Panc1 (cell line): ENCODE measurements at regions not wholly inside any gene's neighbourhood (a gene's known extent, or its start where the extent isn't known, plus 50 kb on each side); places are given as distances from the start of the nearest gene placed in this dataset.

Source experiments
- ATAC-seq: fragments of 200-7000 bp; cut with Tn5 transposase; 2 replicates; pipeline ENCODE4 v1.9.1; 2020; ENCODE audit warnings: mild to moderate bottlenecking, moderate library complexity
- BruUV-seq: library from RNA; stranded (reverse); fragments of 400-500 nt; replicated peaks from 2 replicates; lab custom pipeline; 2021; lab: Mats Ljungman, UMichigan
- CTCF ChIA-PET: fragments of 300-600 bp; sonication (Branson Sonifier 250); formaldehyde crosslinking; loops from one replicate; lab custom pipeline; 2022; ENCODE audit warnings: antibody characterized with exemption; lab: Charles Lee
- POLR2A ChIA-PET: fragments of 300-600 bp; sonication (Branson Sonifier 250); formaldehyde crosslinking; loops from one replicate; lab custom pipeline; 2022; ENCODE audit warnings: antibody characterized with exemption; lab: Charles Lee
- DNase-seq: peaks from one replicate; pipeline ENCODE4 v3.0.0-alpha.2; 2010; ENCODE audit warnings: low read depth, low spot score
- H3K27ac ChIP-seq: 2 replicates; pipeline ENCODE4 v1.5.1; 2011; ENCODE audit warnings: mild to moderate bottlenecking, low read length, inconsistent platforms
- H3K27me3 ChIP-seq: fragments of 200-500 bp; sonication (Bioruptor generic); 2 replicates; pipeline ENCODE4 v1.6.0; 2014; ENCODE audit warnings: low read length, inconsistent platforms; ENCODE audit not compliant: control insufficient read depth, insufficient read depth
- H3K36me3 ChIP-seq: fragments of 200-500 bp; sonication (Bioruptor generic); 2 replicates; pipeline ENCODE4 v1.5.1; 2014; ENCODE audit warnings: inconsistent platforms, mild to moderate bottlenecking, low read length, moderate library complexity; ENCODE audit not compliant: control insufficient read depth, insufficient read depth
- H3K4me1 ChIP-seq: 2 replicates; pipeline ENCODE4 v1.5.1; 2011; ENCODE audit warnings: inconsistent platforms, mild to moderate bottlenecking, low read length, moderate library complexity; ENCODE audit not compliant: control insufficient read depth, insufficient read depth
- H3K4me3 ChIP-seq, 2 experiments: 2 replicates each; pipeline ENCODE4 v1.5.1; 2011 to 2012; ENCODE audit warnings: low read depth in 2 of 2, low read length in 2 of 2, mild to moderate bottlenecking in 2 of 2, inconsistent platforms in 1 of 2, moderate library complexity in 1 of 2
- H3K9me3 ChIP-seq: fragments of 200-500 bp; sonication (Bioruptor generic); 2 replicates; pipeline ENCODE4 v1.5.1; 2014; ENCODE audit warnings: low read depth, mild to moderate bottlenecking, inconsistent platforms, low read length, moderate library complexity; ENCODE audit not compliant: control insufficient read depth, insufficient read depth
- POLR2AphosphoS5 ChIP-seq: IDR thresholded peaks from 2 replicates; pipeline ENCODE4 v1.6.1; 2012; ENCODE audit warnings: mild to moderate bottlenecking, low read depth, low read length, moderate library complexity
- SIN3A ChIP-seq: IDR thresholded peaks from 2 replicates; pipeline ENCODE4 v1.6.1; 2012; ENCODE audit warnings: low read depth, mild to moderate bottlenecking, low read length, moderate library complexity, borderline replicate concordance; ENCODE audit not compliant: insufficient read depth
- TCF7L2 ChIP-seq: IDR thresholded peaks from 2 replicates; pipeline ENCODE4 v1.6.1; 2011; ENCODE audit warnings: mild to moderate bottlenecking, low read depth, low read length, inconsistent platforms
- in situ Hi-C: cut with HindIII; loops from 2 replicates; pipeline ENCODE4 v1.10.0; 2016; ENCODE audit warnings: low sequenced_read_pairs, low pct_unique_long_range_greater_than_20kb
- intact Hi-C: fragments of 100-400 bp; cut with micrococcal nuclease; formaldehyde crosslinking; loops from one replicate; pipeline ENCODE4 v1.10.0; 2022; ENCODE audit not compliant: unreplicated experiment
- TF ChIP-seq, protein P1 (sequence below), 2 experiments: IDR thresholded peaks; 2 replicates each; pipeline ENCODE4 v1.6.1; 2011 to 2012; ENCODE audit warnings: low read depth in 2 of 2, control low read depth in 1 of 2, low read length in 1 of 2, mild to moderate bottlenecking in 1 of 2, moderate library complexity in 1 of 2; ENCODE audit not compliant: insufficient read depth in 1 of 2
- TF ChIP-seq, protein P2 (sequence below): fragments of 450-650 bp; IDR thresholded peaks from 2 replicates; pipeline ENCODE4 v1.5.1; 2017; ENCODE audit warnings: mild to moderate bottlenecking

DNA sequence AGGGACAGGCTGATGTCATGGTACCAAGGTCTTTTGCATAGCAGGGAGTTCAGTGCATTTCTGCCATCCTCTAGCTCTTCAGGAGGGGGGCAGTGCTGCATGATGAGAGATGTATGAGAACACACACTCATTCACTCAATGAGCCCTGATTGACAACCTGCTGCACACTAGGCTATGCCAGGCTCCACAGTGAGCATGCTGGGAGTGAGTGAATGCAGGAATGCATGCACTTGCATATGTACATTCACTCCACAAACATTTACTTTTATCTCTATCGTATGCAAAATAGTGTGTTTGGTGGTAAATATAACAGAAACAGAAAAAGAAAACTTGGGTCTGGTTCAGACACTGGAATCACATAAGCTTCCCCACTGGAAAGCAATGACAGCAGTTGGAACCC is 374.1 kb upstream of the C16orf82 start:
- POLR2A ChIA-PET: no interaction called here
- no peaks in the 10 kb centered on the region for H3K9me3 ChIP-seq
- TF ChIP-seq POLR2AphosphoS5 (no peak), SIN3A (no peak), TCF7L2 (no peak)
- TF ChIP-seq, protein P1, sequence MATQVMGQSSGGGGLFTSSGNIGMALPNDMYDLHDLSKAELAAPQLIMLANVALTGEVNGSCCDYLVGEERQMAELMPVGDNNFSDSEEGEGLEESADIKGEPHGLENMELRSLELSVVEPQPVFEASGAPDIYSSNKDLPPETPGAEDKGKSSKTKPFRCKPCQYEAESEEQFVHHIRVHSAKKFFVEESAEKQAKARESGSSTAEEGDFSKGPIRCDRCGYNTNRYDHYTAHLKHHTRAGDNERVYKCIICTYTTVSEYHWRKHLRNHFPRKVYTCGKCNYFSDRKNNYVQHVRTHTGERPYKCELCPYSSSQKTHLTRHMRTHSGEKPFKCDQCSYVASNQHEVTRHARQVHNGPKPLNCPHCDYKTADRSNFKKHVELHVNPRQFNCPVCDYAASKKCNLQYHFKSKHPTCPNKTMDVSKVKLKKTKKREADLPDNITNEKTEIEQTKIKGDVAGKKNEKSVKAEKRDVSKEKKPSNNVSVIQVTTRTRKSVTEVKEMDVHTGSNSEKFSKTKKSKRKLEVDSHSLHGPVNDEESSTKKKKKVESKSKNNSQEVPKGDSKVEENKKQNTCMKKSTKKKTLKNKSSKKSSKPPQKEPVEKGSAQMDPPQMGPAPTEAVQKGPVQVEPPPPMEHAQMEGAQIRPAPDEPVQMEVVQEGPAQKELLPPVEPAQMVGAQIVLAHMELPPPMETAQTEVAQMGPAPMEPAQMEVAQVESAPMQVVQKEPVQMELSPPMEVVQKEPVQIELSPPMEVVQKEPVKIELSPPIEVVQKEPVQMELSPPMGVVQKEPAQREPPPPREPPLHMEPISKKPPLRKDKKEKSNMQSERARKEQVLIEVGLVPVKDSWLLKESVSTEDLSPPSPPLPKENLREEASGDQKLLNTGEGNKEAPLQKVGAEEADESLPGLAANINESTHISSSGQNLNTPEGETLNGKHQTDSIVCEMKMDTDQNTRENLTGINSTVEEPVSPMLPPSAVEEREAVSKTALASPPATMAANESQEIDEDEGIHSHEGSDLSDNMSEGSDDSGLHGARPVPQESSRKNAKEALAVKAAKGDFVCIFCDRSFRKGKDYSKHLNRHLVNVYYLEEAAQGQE (IDR thresholded peaks at IDR 0.05; ENCODE audit: insufficient read depth in 1 of 2, low read depth in 2 of 2, low read length in 1 of 2): no peak
- TF ChIP-seq, protein P2, sequence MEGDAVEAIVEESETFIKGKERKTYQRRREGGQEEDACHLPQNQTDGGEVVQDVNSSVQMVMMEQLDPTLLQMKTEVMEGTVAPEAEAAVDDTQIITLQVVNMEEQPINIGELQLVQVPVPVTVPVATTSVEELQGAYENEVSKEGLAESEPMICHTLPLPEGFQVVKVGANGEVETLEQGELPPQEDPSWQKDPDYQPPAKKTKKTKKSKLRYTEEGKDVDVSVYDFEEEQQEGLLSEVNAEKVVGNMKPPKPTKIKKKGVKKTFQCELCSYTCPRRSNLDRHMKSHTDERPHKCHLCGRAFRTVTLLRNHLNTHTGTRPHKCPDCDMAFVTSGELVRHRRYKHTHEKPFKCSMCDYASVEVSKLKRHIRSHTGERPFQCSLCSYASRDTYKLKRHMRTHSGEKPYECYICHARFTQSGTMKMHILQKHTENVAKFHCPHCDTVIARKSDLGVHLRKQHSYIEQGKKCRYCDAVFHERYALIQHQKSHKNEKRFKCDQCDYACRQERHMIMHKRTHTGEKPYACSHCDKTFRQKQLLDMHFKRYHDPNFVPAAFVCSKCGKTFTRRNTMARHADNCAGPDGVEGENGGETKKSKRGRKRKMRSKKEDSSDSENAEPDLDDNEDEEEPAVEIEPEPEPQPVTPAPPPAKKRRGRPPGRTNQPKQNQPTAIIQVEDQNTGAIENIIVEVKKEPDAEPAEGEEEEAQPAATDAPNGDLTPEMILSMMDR: no peak
- CTCF ChIA-PET: no interaction called here
- H3K36me3 ChIP-seq: no peaks in the 10 kb centered on the region
- ATAC-seq (no peak), DNase-seq (no peak)
- in situ Hi-C loops: no loop called here
- no peak overlapping the region for H3K27ac ChIP-seq
- no peaks in the 10 kb centered on the region for H3K4me1 ChIP-seq
- no peak overlapping the region for H3K4me3 ChIP-seq
- BruUV-seq: no TSS peak
- intact Hi-C loops: no loop called here
- H3K27me3 ChIP-seq: peaks cover 3% of the 10 kb centered on the region; the same call in 1 of the 2 replicates

DNA sequence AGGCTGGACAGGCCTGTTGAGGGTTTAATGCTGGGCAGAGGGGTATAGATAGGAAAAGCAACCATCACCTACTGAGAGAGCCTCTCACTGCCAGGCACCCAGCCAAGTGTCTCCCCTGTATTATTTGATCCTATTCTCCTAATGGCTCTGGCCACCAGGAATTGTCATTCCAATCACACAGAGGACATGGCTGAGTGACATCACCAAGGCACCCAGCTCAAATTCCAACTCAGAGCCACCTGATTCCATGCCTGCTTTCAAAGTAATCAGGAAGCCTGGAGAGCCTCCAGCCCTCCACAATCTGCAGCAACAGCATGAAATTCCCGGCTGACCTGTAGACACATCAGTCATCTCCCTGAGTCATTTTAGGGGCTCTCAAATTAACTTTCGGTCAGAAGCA is 368.9 kb upstream of the C16orf82 start:
- H3K27ac ChIP-seq: no peak overlapping the region
- in situ Hi-C loops (no loop called here), intact Hi-C loops (no loop called here)
- H3K9me3 ChIP-seq: no peaks in the 10 kb centered on the region
- no peak for DNase-seq
- no peak for TF ChIP-seq SIN3A
- no peak for TF ChIP-seq POLR2AphosphoS5
- TF ChIP-seq TCF7L2: no peak
- TF ChIP-seq, protein P1 (IDR thresholded peaks at IDR 0.05; ENCODE audit: insufficient read depth in 1 of 2, low read depth in 2 of 2, low read length in 1 of 2): no peak
- TF ChIP-seq, protein P2: no peak
- no peaks in the 10 kb centered on the region for H3K36me3 ChIP-seq
- ATAC-seq: no peak
- H3K4me1 ChIP-seq: no peaks in the 10 kb centered on the region
- ChIA-PET CTCF (no interaction called here), POLR2A (no interaction called here)
- H3K27me3 ChIP-seq: no peaks in the 10 kb centered on the region
- no peak overlapping the region for H3K4me3 ChIP-seq
- no TSS peak for BruUV-seq
